IMR-90 (cell line): ENCODE measurements at regions not wholly inside any gene's neighbourhood (a gene's known extent, or its start where the extent isn't known, plus 50 kb on each side); places are given as distances from the start of the nearest gene placed in this dataset.

Experiments used
- ATAC-seq: fragments of 200-7000 bp; cut with Tn5 transposase; 2 replicates; pipeline ENCODE4 v1.9.1; 2020; ENCODE audit warnings: low read depth, mild to moderate bottlenecking, moderate library complexity
- BruUV-seq: library from RNA; stranded (reverse); fragments of 400-500 nt; replicated peaks from 2 replicates; lab custom pipeline; 2021; lab: Mats Ljungman, UMichigan
- CTCF ChIA-PET: fragments of 300-600 bp; formaldehyde crosslinking; extraction: SDS; loops from one replicate; lab custom pipeline; 2021; ENCODE audit warnings: antibody characterized with exemption; lab: Yijun Ruan, JAX
- POLR2A ChIA-PET: fragments of 300-600 bp; sonication (Branson Sonifier 250); formaldehyde crosslinking; loops from one replicate; lab custom pipeline; 2022; ENCODE audit warnings: antibody characterized with exemption; ENCODE audit not compliant: unreplicated experiment; lab: Charles Lee
- DNase-seq: peaks from one replicate; pipeline ENCODE4 v3.0.0; 2013
- H2AFZ ChIP-seq: replicated peaks from 2 replicates; pipeline ENCODE3; 2013; ENCODE audit warnings: low read length, mild to moderate bottlenecking; ENCODE audit not compliant: poor library complexity
- H2AK5ac ChIP-seq: 2 replicates; pipeline ENCODE4 v1.6.1; 2013; ENCODE audit warnings: low read depth, low read length, inconsistent platforms
- H2AK9ac ChIP-seq: replicated peaks from 2 replicates; pipeline ENCODE3; 2013; ENCODE audit warnings: mild to moderate bottlenecking, low read depth, low read length, moderate library complexity; ENCODE audit not compliant: poor library complexity
- H2BK120ac ChIP-seq: 2 replicates; pipeline ENCODE4 v1.6.1; 2013; ENCODE audit warnings: low read depth, low read length, inconsistent platforms
- H2BK15ac ChIP-seq: 3 replicates; pipeline ENCODE4 v1.6.1; 2013; ENCODE audit warnings: low read depth, low read length, inconsistent platforms
- H2BK20ac ChIP-seq: 2 replicates; pipeline ENCODE4 v1.6.1; 2013; ENCODE audit warnings: low read depth, mild to moderate bottlenecking, inconsistent platforms, low read length, moderate library complexity
- H2BK5ac ChIP-seq: 2 replicates; pipeline ENCODE4 v1.6.1; 2013; ENCODE audit warnings: mild to moderate bottlenecking, low read depth, low read length, inconsistent platforms; ENCODE audit not compliant: poor library complexity, severe bottlenecking
- H3K14ac ChIP-seq: replicated peaks from 2 replicates; pipeline ENCODE4 v1.6.1; 2013; ENCODE audit warnings: low read depth, low read length, inconsistent platforms
- H3K18ac ChIP-seq: 2 replicates; pipeline ENCODE4 v1.6.1; 2013; ENCODE audit warnings: low read depth, low read length, control low read depth
- H3K23ac ChIP-seq: 2 replicates; pipeline ENCODE4 v1.6.1; 2013; ENCODE audit warnings: low read depth, low read length, inconsistent platforms
- H3K27ac ChIP-seq: 2 replicates; pipeline ENCODE4 v1.5.1; 2013; ENCODE audit warnings: mild to moderate bottlenecking, control low read depth, low read length; ENCODE audit not compliant: insufficient read depth
- H3K27me3 ChIP-seq: 2 replicates; pipeline ENCODE4 v1.6.1; 2013; ENCODE audit warnings: low read length; ENCODE audit not compliant: control insufficient read depth, insufficient read depth
- H3K36me3 ChIP-seq: 2 replicates; pipeline ENCODE4 v1.6.1; 2013; ENCODE audit warnings: low read length, mixed read lengths; ENCODE audit not compliant: control insufficient read depth, insufficient read depth
- H3K4ac ChIP-seq: 2 replicates; pipeline ENCODE4 v1.6.1; 2013; ENCODE audit warnings: low read depth, low read length, inconsistent platforms
- H3K4me1 ChIP-seq: 2 replicates; pipeline ENCODE4 v1.6.1; 2013; ENCODE audit warnings: low read length, mixed read lengths; ENCODE audit not compliant: control insufficient read depth, insufficient read depth
- H3K4me2 ChIP-seq: 2 replicates; pipeline ENCODE4 v1.6.1; 2013; ENCODE audit warnings: low read depth, mild to moderate bottlenecking, control low read depth, low read length, moderate library complexity
- H3K4me3 ChIP-seq: 2 replicates; pipeline ENCODE4 v1.5.1; 2013; ENCODE audit warnings: low read depth, mild to moderate bottlenecking, control low read depth, low read length, moderate library complexity; ENCODE audit not compliant: insufficient read depth
- H3K56ac ChIP-seq: 2 replicates; pipeline ENCODE4 v1.6.1; 2013; ENCODE audit warnings: low read length, inconsistent platforms; ENCODE audit not compliant: insufficient read depth; ENCODE audit errors: extremely low read depth
- H3K79me1 ChIP-seq, 2 experiments: 2 replicates each; pipeline ENCODE4 v1.6.1; 2013; ENCODE audit warnings: low read length in 2 of 2, inconsistent platforms in 1 of 2, low read depth in 1 of 2
- H3K9ac ChIP-seq: 2 replicates; pipeline ENCODE4 v1.6.1; 2013; ENCODE audit warnings: low read depth, low read length, control low read depth
- H3K9me1 ChIP-seq: 2 replicates; pipeline ENCODE4 v1.6.1; 2013; ENCODE audit warnings: low read length, inconsistent platforms; ENCODE audit not compliant: insufficient read depth
- H3K9me3 ChIP-seq: 2 replicates; pipeline ENCODE4 v1.6.1; 2013; ENCODE audit warnings: low read length; ENCODE audit not compliant: control insufficient read depth, insufficient read depth
- H4K20me1 ChIP-seq: 2 replicates; pipeline ENCODE4 v1.6.1; 2013; ENCODE audit warnings: low read length, inconsistent platforms; ENCODE audit not compliant: insufficient read depth
- H4K5ac ChIP-seq: 2 replicates; pipeline ENCODE4 v1.6.1; 2013; ENCODE audit warnings: mild to moderate bottlenecking, low read depth, low read length, control low read depth
- H4K8ac ChIP-seq, 2 experiments: 2 replicates each; pipeline ENCODE4 v1.6.1; 2013; ENCODE audit warnings: low read depth in 2 of 2, low read length in 2 of 2, control low read depth in 1 of 2, inconsistent platforms in 1 of 2
- H4K91ac ChIP-seq: 2 replicates; pipeline ENCODE4 v1.6.1; 2013; ENCODE audit warnings: low read depth, low read length, inconsistent platforms; ENCODE audit not compliant: insufficient read depth
- BHLHE40 ChIP-seq: fragments of 150-350 bp; IDR thresholded peaks from 2 replicates; pipeline ENCODE4 v1.6.1; 2016; ENCODE audit warnings: mild to moderate bottlenecking, low read depth, low read length
- CEBPB ChIP-seq: IDR thresholded peaks from 2 replicates; pipeline ENCODE4 v1.6.1; 2012; ENCODE audit warnings: low read depth, low read length, improper control_type of control experiment
- CHD1 ChIP-seq: IDR thresholded peaks from 2 replicates; pipeline ENCODE4 v1.6.1; 2012; ENCODE audit warnings: low read depth, low read length, improper control_type of control experiment
- ELK1 ChIP-seq: fragments of 150-350 bp; IDR thresholded peaks from 2 replicates; pipeline ENCODE4 v1.6.1; 2016; ENCODE audit warnings: low read depth, mild to moderate bottlenecking, low read length, moderate library complexity, borderline replicate concordance
- FOS ChIP-seq: fragments of 150-350 bp; IDR thresholded peaks from 2 replicates; pipeline ENCODE4 v1.6.1; 2016; ENCODE audit warnings: low read depth, low read length
- MAFK ChIP-seq: IDR thresholded peaks from 2 replicates; pipeline ENCODE4 v1.6.1; 2012; ENCODE audit warnings: low read depth, low read length, improper control_type of control experiment
- MAZ ChIP-seq: IDR thresholded peaks from 2 replicates; pipeline ENCODE4 v1.6.1; 2012; ENCODE audit warnings: low read depth, mild to moderate bottlenecking, low read length, improper control_type of control experiment, moderate library complexity, borderline replicate concordance
- MXI1 ChIP-seq: IDR thresholded peaks from 2 replicates; pipeline ENCODE4 v1.6.1; 2012; ENCODE audit warnings: low read depth, mild to moderate bottlenecking, low read length, moderate library complexity, borderline replicate concordance
- NFE2L2 ChIP-seq: fragments of 150-350 bp; IDR thresholded peaks from 2 replicates; pipeline ENCODE4 v1.6.1; 2016; ENCODE audit warnings: low read depth, mild to moderate bottlenecking, low read length
- POLR2A ChIP-seq: IDR thresholded peaks from 2 replicates; pipeline ENCODE4 v1.6.1; 2012; ENCODE audit warnings: mild to moderate bottlenecking, low read depth, low read length
- RAD21 ChIP-seq: IDR thresholded peaks from 2 replicates; pipeline ENCODE4 v1.6.1; 2012; ENCODE audit warnings: low read length, improper control_type of control experiment
- RCOR1 ChIP-seq: IDR thresholded peaks from 2 replicates; pipeline ENCODE4 v1.6.1; 2012; ENCODE audit warnings: mild to moderate bottlenecking, low read length, improper control_type of control experiment; ENCODE audit not compliant: insufficient replicate concordance
- RFX5 ChIP-seq: IDR thresholded peaks from 2 replicates; pipeline ENCODE4 v1.8.0; 2012; ENCODE audit warnings: low read depth, mild to moderate bottlenecking, low read length, moderate library complexity
- SMC3 ChIP-seq: fragments of 150-350 bp; IDR thresholded peaks from 2 replicates; pipeline ENCODE4 v1.6.1; 2016; ENCODE audit warnings: low read depth, mild to moderate bottlenecking, antibody characterized with exemption, low read length, moderate library complexity
- USF2 ChIP-seq: fragments of 150-350 bp; IDR thresholded peaks from 2 replicates; pipeline ENCODE4 v1.6.1; 2017; ENCODE audit warnings: mild to moderate bottlenecking, antibody characterized with exemption, low read length, low read depth
- WGBS, 2 experiments: methylation state at CpG; one replicate each; pipeline versions ENCODE4 v1.1.5 to v1.1.7; 2013; ENCODE audit warnings: missing lambda C conversion rate in 2 of 2; ENCODE audit not compliant: insufficient read length in 1 of 2; ENCODE audit errors: extremely low coverage in 2 of 2; 5-methylcytosine and 5-hydroxymethylcytosine counted together
- dilution Hi-C: fragments of 300-500 bp; cut with HindIII; formaldehyde crosslinking; loops from one replicate; pipeline ENCODE4 v1.14.3; 2018; ENCODE audit warnings: low sequenced_read_pairs; ENCODE audit not compliant: unreplicated experiment
- in situ Hi-C: fragments of 300-500 bp; cut with MboI; formaldehyde crosslinking; loops from 3 replicates; pipeline ENCODE4 v1.14.3; 2019; ENCODE audit warnings: low sequenced_read_pairs, inconsistent platforms, mixed read lengths
- intact Hi-C: fragments of 100-400 bp; cut with micrococcal nuclease; formaldehyde crosslinking; loops from 2 replicates; pipeline ENCODE4 v1.10.0; 2022
- TF ChIP-seq, protein P1 (sequence below): conservative IDR thresholded peaks from 2 replicates; pipeline ENCODE4 v1.5.1; 2012; ENCODE audit warnings: mild to moderate bottlenecking, low read depth, low read length, improper control_type of control experiment

DNA sequence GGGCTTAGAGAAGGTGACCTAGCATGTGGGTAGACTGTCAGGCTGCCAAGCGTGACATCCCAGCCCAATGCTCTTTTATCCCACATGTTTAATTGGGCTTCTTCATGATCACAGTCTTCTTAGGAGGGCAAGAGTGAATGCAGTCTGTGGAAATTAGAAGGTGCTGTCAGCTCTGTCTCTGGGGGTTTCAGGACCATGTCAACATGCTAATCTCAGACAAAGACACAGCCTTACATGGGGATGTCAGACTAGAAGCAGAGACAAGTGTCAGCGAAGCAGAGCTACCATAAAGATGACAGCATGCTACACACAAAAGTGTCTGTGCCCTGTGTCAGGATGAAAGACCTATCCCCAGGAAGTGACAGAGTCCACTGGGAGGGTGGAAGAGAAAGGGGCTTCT lies 120.1 kb upstream of the SLC25A36 start:
- Histone ChIP-seq H3K4me2 (no peak overlapping the region), H2BK5ac (no peak overlapping the region), H2AFZ (no peak overlapping the region), H3K4ac (no peak overlapping the region), H3K9me3 (no peaks in the 10 kb centered on the region), H4K91ac (no peak overlapping the region), H3K27me3 (no peaks in the 10 kb centered on the region), H3K9me1 (no peaks in the 10 kb centered on the region), H3K27ac (no peak overlapping the region), H2AK5ac (no peak overlapping the region), H3K56ac (no peak overlapping the region), H4K8ac (no peak overlapping the region), H3K4me1 (no peaks in the 10 kb centered on the region), H2BK15ac (no peak overlapping the region), H3K23ac (no peak overlapping the region), H2AK9ac (no peak overlapping the region), H4K5ac (no peak overlapping the region), H3K18ac (no peak overlapping the region), H3K79me1 (no peaks in the 10 kb centered on the region), H3K9ac (no peak overlapping the region), H2BK120ac (no peak overlapping the region), H3K36me3 (no peaks in the 10 kb centered on the region), H3K14ac (no peak overlapping the region), H2BK20ac (no peak overlapping the region), H3K4me3 (no peak overlapping the region), H4K20me1 (no peaks in the 10 kb centered on the region)
- intact Hi-C loops (no loop called here), dilution Hi-C loops (no loop called here), in situ Hi-C loops (no loop called here)
- BruUV-seq, result no TSS peak
- ATAC-seq (no peak), DNase-seq (no peak)
- POLR2A ChIA-PET, result no interaction called here
- TF ChIP-seq POLR2A, result no peak
- TF ChIP-seq CHD1, result no peak
- TF ChIP-seq CEBPB, result no peak
- TF ChIP-seq RFX5, result no peak
- TF ChIP-seq ELK1, result no peak
- no peak for TF ChIP-seq RAD21
- TF ChIP-seq, protein P1, sequence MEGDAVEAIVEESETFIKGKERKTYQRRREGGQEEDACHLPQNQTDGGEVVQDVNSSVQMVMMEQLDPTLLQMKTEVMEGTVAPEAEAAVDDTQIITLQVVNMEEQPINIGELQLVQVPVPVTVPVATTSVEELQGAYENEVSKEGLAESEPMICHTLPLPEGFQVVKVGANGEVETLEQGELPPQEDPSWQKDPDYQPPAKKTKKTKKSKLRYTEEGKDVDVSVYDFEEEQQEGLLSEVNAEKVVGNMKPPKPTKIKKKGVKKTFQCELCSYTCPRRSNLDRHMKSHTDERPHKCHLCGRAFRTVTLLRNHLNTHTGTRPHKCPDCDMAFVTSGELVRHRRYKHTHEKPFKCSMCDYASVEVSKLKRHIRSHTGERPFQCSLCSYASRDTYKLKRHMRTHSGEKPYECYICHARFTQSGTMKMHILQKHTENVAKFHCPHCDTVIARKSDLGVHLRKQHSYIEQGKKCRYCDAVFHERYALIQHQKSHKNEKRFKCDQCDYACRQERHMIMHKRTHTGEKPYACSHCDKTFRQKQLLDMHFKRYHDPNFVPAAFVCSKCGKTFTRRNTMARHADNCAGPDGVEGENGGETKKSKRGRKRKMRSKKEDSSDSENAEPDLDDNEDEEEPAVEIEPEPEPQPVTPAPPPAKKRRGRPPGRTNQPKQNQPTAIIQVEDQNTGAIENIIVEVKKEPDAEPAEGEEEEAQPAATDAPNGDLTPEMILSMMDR, result no peak
- no peak for TF ChIP-seq MAZ
- TF ChIP-seq RCOR1, result no peak
- no peak for TF ChIP-seq MAFK
- TF ChIP-seq FOS, result no peak
- no peak for TF ChIP-seq BHLHE40
- no peak for TF ChIP-seq USF2
- TF ChIP-seq NFE2L2, result no peak
- no peak for TF ChIP-seq MXI1
- TF ChIP-seq SMC3, result no peak
- no CpG with 5 or more reads among the region's 2 CpGs for WGBS, 2 experiments
- CTCF ChIA-PET, result no interaction called here
